ENCODE measurements at regions not wholly inside any gene's neighbourhood (a gene's known extent, or its start where the extent isn't known, plus 50 kb on each side); places are given as distances from the start of the nearest gene placed in this dataset.

GRCh38 chr5:124669300-124669648 is 77.2 kb downstream of the ZNF608 start:
- peaks cover 0 to 57% (median 9%) of the 10 kb centered on the region in 10 experiments; a peak in 6 of 20 replicates for H3K4me1 ChIP-seq
- no peak for TF ChIP-seq Cebpa-rat (IDR thresholded peaks at IDR 0.05)
- peak overlapping the region in 1 of 11 experiments; percentile 10; a peak in 1 of 22 replicates for H3K4me2 ChIP-seq
- peaks cover 0 to 100% (median 0%) of the 10 kb centered on the region in 11 experiments; a peak in 5 of 22 replicates for H4K20me1 ChIP-seq
- H3K9ac ChIP-seq = no peak overlapping the region
- no peak overlapping the region for H3K4me3 ChIP-seq
- no peak overlapping the region for H3K27ac ChIP-seq
- H3K9me3 ChIP-seq (replicated peaks in 1 of 11) = no peaks in the 10 kb centered on the region
- H3K36me3 ChIP-seq = peaks cover 0 to 93% (median 8%) of the 10 kb centered on the region in 11 experiments; a peak in 10 of 22 replicates
- H3K27me3 ChIP-seq = no peaks in the 10 kb centered on the region

- Histone ChIP-seq H3K27ac (peak overlapping the region in 1 of 11 experiments; percentile 45; a peak in 1 of 22 replicates), H3K9me3 (replicated peaks in 1 of 11) (no peaks in the 10 kb centered on the region), H4K20me1 (peaks cover 0 to 100% (median 0%) of the 10 kb centered on the region in 11 experiments; a peak in 5 of 22 replicates), H3K36me3 (peaks cover 0 to 93% (median 11%) of the 10 kb centered on the region in 11 experiments; a peak in 10 of 22 replicates), H3K4me1 (peaks cover 0 to 64% (median 10%) of the 10 kb centered on the region in 10 experiments; a peak in 6 of 20 replicates), H3K4me2 (peak overlapping the region in 2 of 11 experiments; percentile 10 to 14; a peak in 4 of 22 replicates), H3K27me3 (peaks cover 0 to 4% (median 0%) of the 10 kb centered on the region in 11 experiments; a peak in 1 of 22 replicates), H3K9ac (no peak overlapping the region), H3K4me3 (no peak overlapping the region)
- TF ChIP-seq Cebpa-rat (IDR thresholded peaks at IDR 0.05) = no peak
These were observed 77.8 kb downstream of the ZNF608 start for GRCh38 chr5:124668353-124669299.

- peaks cover 0 to 31% (median 0%) of the 10 kb centered on the region in 11 experiments; a peak in 4 of 22 replicates for H3K27me3 ChIP-seq
- H3K9ac ChIP-seq = no peak overlapping the region
- no peak for TF ChIP-seq Cebpa-rat (IDR thresholded peaks at IDR 0.05)
- H3K9me3 ChIP-seq (replicated peaks in 1 of 11) = no peaks in the 10 kb centered on the region
- peaks cover 0 to 100% (median 0%) of the 10 kb centered on the region in 11 experiments; a peak in 6 of 22 replicates for H4K20me1 ChIP-seq
- H3K36me3 ChIP-seq = peaks cover 0 to 93% (median 11%) of the 10 kb centered on the region in 11 experiments; a peak in 10 of 22 replicates
- H3K4me3 ChIP-seq = no peak overlapping the region
- H3K27ac ChIP-seq = peak overlapping the region in 2 of 11 experiments; percentile 20 to 29; a peak in 2 of 22 replicates
- H3K4me2 ChIP-seq = peak overlapping the region in 2 of 11 experiments; percentile 9 to 18; a peak in 5 of 22 replicates
- H3K4me1 ChIP-seq = peaks cover 0 to 79% (median 38%) of the 10 kb centered on the region in 10 experiments; a peak in 17 of 20 replicates
These were observed 80.8 kb downstream of the ZNF608 start for GRCh38 chr5:124665625-124666024.

- peaks cover 0 to 37% (median 0%) of the 10 kb centered on the region in 11 experiments; a peak in 4 of 22 replicates for H3K27me3 ChIP-seq
- peak overlapping the region in 3 of 11 experiments; percentile 7 to 18 (median 13); a peak in 6 of 22 replicates for H3K4me2 ChIP-seq
- H3K4me3 ChIP-seq = no peak overlapping the region
- no peak overlapping the region for H3K9ac ChIP-seq
- H3K27ac ChIP-seq = peak overlapping the region in 1 of 11 experiments; percentile 29; a peak in 1 of 22 replicates
- no peak for TF ChIP-seq Cebpa-rat (IDR thresholded peaks at IDR 0.05)
- peaks cover 0 to 100% (median 0%) of the 10 kb centered on the region in 11 experiments; a peak in 6 of 22 replicates for H4K20me1 ChIP-seq
- peaks cover 0 to 93% (median 9%) of the 10 kb centered on the region in 11 experiments; a peak in 10 of 22 replicates for H3K36me3 ChIP-seq
- no peaks in the 10 kb centered on the region for H3K9me3 ChIP-seq (replicated peaks in 1 of 11)
- peaks cover 4 to 85% (median 44%) of the 10 kb centered on the region in 10 experiments; a peak in 18 of 20 replicates for H3K4me1 ChIP-seq
These were observed 81.4 kb downstream of the ZNF608 start for GRCh38 chr5:124665035-124665434.

GRCh38 chr5:124664287-124664686 is 82.2 kb downstream of the ZNF608 start:
- peak overlapping the region in 1 of 11 experiments; percentile 18; a peak in 3 of 22 replicates for H3K4me2 ChIP-seq
- 0 out of 22 replicates have a peak overlapping the region, but pooled peaks of 1 of the 11 experiments have one; percentile 12 for H3K27ac ChIP-seq
- H3K4me3 ChIP-seq = no peak overlapping the region
- no peak for TF ChIP-seq Cebpa-rat (IDR thresholded peaks at IDR 0.05)
- H3K9ac ChIP-seq = no peak overlapping the region
- H3K9me3 ChIP-seq (replicated peaks in 1 of 11) = no peaks in the 10 kb centered on the region
- H3K36me3 ChIP-seq = peaks cover 0 to 93% (median 8%) of the 10 kb centered on the region in 11 experiments; a peak in 9 of 22 replicates
- peaks cover 0 to 100% (median 0%) of the 10 kb centered on the region in 11 experiments; a peak in 6 of 22 replicates for H4K20me1 ChIP-seq
- H3K4me1 ChIP-seq = peaks cover 12 to 86% (median 51%) of the 10 kb centered on the region in 10 experiments
- H3K27me3 ChIP-seq = peaks cover 0 to 41% (median 0%) of the 10 kb centered on the region in 11 experiments; a peak in 4 of 22 replicates

GRCh38 chr5:124663101-124663506 is 83.3 kb downstream of the ZNF608 start:
- no peak for TF ChIP-seq Cebpa-rat (IDR thresholded peaks at IDR 0.05)
- H3K4me3 ChIP-seq = no peak overlapping the region
- peaks cover 22 to 87% (median 60%) of the 10 kb centered on the region in 10 experiments for H3K4me1 ChIP-seq
- H3K9me3 ChIP-seq (replicated peaks in 1 of 11) = no peaks in the 10 kb centered on the region
- H3K27me3 ChIP-seq = peaks cover 0 to 50% (median 0%) of the 10 kb centered on the region in 11 experiments; a peak in 4 of 22 replicates
- H3K9ac ChIP-seq = no peak overlapping the region
- H3K4me2 ChIP-seq = peak overlapping the region in 7 of 11 experiments; percentile 17 to 91 (median 72); a peak in 7 of 22 replicates
- H4K20me1 ChIP-seq = peaks cover 0 to 100% (median 0%) of the 10 kb centered on the region in 11 experiments; a peak in 7 of 22 replicates
- peak overlapping the region in 1 of 11 experiments; percentile 14; a peak in 1 of 22 replicates for H3K27ac ChIP-seq
- H3K36me3 ChIP-seq = peaks cover 0 to 84% (median 8%) of the 10 kb centered on the region in 11 experiments; a peak in 9 of 22 replicates

- peaks cover 22 to 90% (median 68%) of the 10 kb centered on the region in 10 experiments for H3K4me1 ChIP-seq
- no peaks in the 10 kb centered on the region for H3K9me3 ChIP-seq (replicated peaks in 1 of 11)
- no peak for TF ChIP-seq Cebpa-rat (IDR thresholded peaks at IDR 0.05)
- H4K20me1 ChIP-seq = peaks cover 0 to 100% (median 0%) of the 10 kb centered on the region in 11 experiments; a peak in 7 of 22 replicates
- H3K36me3 ChIP-seq = peaks cover 0 to 80% (median 8%) of the 10 kb centered on the region in 11 experiments; a peak in 7 of 22 replicates
- peaks cover 0 to 54% (median 0%) of the 10 kb centered on the region in 11 experiments; a peak in 4 of 22 replicates for H3K27me3 ChIP-seq
- H3K4me2 ChIP-seq = peak overlapping the region in 8 of 11 experiments; percentile 17 to 96 (median 73); a peak in 9 of 22 replicates
- no peak overlapping the region for H3K9ac ChIP-seq
- peak overlapping the region in 3 of 11 experiments; percentile 28 to 71 (median 30); a peak in 2 of 22 replicates for H3K27ac ChIP-seq
- H3K4me3 ChIP-seq = no peak overlapping the region
These were observed 84.2 kb downstream of the ZNF608 start for GRCh38 chr5:124662181-124662781.
